HG02798 (cell line): ENCODE measurements at regions not wholly inside any gene's neighbourhood (a gene's known extent, or its start where the extent isn't known, plus 50 kb on each side); places are given as distances from the start of the nearest gene placed in this dataset.

Source experiments
- ATAC-seq: cut with Tn5 transposase; IDR thresholded peaks from one replicate; pipeline ENCODE4 v1.9.1; 2021; ENCODE audit warnings: mild to moderate bottlenecking; ENCODE audit not compliant: unreplicated experiment, poor library complexity

DNA sequence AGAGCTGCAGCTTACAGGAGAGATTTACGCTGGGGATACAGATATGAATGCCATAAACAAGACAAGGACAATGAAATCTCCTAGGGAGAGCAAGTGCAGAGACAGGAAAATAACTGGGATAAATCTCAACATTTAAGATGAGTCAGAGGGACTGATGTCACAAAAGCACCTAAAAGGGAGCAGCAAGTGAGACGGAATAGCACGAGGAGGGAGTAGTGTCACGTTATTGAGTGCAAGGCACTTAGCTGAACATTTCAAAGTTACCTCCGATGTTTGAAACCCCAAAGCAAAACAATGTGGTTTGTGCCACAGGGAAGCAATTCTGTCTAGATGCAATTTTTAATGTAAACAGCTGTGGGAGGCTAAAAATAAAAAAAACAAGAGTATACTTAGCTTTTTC, 1131.7 kb upstream of the EYS start:
- no peak for ATAC-seq

DNA sequence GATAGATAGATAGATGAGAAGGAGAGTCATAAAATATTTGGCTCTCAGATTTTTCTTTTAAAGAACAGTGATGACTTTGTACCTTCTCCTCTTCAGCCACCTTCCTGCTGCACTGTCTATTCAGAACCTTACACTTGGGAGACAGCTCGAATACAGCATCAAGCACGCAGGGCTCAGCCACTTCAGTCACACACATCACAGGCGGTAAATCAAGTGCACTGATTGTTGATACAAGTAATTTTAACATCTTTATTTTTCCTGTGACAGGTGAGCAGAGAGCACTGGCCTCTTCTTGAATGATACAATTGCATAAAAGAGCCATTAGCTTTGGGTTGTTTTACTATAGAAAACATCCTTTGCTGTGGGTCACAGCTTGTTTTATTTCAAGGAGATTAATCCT, 1118.5 kb upstream of the EYS start:
- no peak for ATAC-seq

DNA sequence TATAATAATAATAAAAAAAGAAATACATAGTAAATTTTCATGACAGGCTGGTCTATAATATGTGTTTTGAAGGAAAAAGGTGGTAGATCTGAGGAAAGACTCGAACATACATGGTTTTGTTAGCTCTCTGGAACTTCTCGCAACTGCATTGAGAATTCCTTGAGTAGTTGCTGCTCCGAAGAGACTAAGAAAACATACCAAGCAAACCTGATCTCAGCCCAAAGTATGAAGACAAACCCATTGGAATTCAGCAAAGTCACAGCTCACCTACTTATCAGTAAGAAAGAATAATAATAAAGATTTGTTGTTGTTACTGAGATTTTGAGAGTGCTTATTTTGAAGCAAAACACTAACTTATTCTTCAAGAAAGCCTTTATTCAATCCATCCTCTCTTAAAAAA, 1107.1 kb upstream of the EYS start:
- no peak for ATAC-seq

DNA sequence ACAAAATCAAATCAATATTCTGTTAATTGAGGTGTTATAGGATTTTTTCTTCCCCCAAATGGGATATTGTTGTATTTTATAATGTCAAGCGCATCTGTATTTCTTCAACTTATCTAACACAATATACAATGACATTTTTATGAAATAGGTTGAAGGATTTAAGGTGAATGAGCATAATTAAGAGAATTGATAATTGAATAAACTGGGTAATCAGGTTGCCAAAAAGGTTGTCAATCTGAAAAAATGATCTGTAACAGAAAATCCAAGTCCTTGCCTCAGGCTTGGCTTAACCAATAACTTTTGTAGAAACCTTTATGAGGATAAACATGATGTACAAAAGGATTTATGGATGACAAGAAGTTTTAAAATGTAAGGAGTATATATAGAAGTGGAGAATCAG, 1101.7 kb upstream of the EYS start:
- no peak for ATAC-seq

DNA sequence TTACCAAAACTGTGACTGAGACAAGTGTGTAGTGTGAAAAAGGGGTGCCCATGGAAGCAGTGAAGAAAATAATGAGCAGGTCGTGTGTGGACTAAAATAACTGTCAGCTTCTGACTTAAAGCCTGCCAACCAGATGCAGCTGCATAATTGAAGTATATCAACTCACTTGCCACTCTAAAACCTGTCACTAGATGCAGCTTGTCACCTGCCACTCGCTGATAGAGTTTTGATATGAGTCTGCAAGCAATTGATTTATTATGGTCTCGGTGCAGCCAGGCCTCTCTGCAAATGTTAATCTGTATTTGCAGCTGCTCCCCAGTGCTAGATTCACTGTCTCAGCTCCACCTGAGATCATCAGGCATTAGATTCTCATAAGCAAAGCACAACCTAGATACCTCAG, 1090.0 kb upstream of the EYS start:
- no peak for ATAC-seq

DNA sequence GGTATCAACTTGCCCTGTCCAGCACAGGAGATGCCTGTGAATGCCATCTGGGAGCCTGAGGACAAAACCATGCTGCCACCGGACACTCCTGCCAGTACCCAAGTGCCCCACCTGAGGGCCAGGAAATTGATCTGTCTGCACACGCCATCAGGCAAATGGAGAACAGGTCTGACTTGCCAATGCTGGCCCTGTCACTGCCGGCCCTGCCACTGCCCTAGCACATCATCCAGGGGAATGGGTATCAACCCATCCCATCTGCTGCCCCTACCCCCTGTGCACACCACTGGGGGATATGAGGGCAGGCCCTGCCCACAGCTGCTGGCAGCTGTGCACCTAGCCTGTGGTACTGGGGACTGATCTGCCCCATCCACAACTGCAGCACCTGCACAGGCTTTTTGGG, 1081.6 kb upstream of the EYS start:
- no peak for ATAC-seq

DNA sequence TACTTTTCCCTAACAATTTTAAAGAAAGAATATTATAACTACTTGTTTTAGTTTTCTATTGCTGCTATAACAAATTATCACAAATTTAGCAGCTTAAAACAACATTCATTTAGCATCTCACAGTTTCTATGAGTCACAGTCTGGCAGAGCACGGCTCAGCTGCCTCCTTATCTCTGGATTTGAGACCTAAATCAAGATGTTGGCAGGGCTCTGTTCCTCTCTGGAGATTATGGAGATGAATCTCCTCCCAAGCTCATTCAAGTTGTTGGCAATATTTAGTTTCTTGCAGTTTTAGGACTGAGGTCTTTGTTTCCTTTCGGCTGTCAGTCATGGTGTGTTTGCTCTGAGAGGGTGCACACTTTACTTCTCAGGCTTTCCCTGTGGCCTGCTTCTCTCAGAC, 1065.8 kb upstream of the EYS start:
- no peak for ATAC-seq

DNA sequence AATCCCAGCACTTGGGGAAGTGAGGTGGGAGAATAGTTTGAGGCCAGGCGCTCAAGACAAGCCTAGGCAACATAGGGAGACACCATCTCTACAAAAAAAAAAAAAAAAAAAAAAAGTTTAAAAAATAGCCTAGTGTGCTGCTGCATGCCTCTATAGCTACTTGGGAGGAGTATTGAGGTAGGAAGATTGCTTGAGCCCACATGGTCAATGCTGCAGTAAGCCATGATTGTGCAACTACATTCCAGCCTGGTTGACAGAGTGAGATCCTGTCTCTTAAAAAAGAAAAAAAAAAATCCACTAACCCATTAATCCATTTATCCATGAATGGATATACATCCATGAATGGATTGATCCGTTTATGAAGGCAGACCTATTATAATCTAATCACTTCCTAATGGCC, 1064.6 kb upstream of the EYS start:
- no peak for ATAC-seq

DNA sequence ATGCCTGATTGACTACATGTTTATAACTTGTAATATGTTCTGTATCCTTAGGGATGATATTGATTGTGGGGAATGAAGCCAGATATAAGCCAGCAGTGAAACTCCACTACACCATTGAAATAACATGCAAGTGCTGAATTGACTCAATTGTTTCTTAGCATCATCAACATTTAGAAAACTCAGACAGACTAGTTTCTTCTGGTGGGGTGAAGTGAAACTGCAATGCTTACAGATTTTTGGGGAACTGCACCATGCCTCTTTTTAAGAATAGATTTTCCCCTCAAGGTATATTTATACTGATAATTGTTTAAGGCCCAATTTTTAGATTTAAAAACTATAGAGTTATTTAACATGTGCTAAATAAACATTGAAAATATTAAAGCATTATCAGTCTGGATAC, 1044.6 kb upstream of the EYS start:
- no peak for ATAC-seq

DNA sequence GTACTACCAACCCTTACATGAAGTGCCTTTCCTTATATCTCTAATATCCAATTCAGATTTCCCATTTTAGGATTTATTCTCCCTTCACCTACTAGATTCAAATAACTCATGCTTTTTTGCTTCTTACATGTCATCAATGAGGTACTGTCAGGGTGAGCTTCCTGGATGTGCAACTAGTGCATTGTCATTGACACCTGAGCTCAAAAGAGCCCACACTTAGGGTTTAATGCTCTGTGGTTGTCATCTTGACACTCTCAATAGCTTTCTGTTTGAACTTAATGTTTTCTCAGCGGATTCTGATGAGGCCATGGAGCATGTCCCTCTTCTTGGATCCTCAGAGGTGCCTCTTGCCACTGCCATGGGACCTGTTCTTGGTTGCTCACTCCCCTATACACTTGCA, 1033.3 kb upstream of the EYS start:
- ATAC-seq = no peak

DNA sequence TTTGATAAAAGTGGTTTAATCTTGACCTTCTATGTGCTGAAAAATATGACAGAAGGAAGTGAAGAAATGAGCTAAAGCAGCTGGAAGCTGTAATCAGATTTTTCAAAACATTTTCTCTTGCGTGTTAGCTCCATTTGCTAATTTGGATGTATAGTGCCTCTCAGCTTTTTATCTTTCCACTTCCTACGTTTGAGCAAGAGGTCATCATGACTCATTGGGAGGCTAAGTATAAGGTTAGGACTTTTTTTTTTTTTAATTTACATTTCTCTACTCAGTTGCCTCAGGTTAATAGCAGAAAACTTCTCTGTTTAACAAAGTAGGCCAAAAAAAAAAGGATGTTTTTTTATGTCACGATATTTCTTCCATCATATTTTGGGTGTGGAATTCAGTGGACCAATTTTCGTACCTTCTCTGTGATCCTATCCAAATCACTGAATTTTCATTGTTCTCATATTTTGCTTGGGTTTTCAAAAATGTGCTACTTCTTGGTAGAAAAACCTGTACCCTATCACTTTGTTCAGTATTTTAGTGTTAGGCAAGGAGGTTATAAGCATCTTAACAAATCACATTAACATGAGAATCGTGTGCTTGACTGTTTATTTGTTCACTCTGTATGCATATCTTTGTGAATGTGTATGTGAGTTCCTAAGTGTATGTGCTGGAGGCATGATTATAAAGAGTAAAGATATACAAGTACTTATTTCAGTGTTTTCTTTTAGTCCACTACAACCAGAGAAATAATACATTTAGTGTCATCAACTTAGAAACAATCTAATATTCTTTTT, 1028.3 kb upstream of the EYS start:
- ATAC-seq = no peak

DNA sequence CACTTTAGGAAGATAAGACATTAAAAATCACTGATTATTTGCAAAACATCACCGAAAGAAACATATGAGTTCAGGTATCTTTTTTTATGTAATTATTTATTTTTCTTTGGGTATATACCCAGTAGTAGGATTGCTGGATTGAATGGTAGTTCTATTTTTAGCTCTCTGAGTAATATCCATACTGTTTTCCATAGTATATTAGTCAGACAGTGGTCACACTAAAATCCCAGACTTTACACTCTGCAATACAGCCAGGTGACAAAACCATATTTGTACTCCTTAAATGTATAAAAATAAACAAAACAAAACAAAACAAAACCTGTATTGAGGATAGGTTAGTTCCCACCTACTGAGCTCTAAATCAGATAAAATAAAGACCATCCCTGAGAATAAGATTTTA, 1024.3 kb upstream of the EYS start:
- ATAC-seq = no peak

DNA sequence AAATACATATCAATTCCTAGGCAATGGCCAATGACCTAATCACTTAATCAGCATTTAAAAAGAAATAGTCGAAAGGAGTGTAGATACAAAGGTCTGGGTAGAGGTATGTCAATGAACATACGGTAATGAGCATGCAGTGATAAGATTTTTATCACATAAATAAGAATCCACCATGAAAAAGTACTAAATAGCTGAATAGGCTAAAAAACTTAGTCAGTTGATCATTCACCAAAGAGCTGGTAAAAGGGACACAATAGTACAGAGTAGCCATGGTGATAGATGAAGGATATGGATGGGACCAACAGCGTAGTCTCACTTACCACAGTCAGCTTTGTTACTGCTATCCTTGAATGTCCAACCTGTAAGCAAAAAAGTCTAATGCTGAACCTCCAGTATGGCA, 1018.6 kb upstream of the EYS start:
- no peak for ATAC-seq

DNA sequence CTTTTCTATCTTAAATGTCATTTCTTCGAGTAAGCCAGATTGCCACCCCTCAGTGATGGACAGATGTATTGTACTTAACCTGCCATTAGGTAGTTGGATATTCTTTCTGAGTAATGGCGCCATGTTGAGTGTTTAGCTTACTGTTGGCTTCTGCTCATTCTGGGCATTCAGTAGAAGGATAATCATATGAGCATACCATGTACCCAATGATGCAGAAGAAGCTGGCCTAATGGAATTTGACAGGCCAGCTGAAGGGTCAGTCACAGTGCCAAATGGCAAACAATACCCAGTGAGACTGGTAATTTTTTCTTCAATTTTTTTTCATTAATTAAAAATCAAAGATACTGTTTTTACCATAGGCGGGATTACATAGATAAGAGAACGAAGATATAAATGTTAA, 1010.8 kb upstream of the EYS start:
- ATAC-seq = no peak

DNA sequence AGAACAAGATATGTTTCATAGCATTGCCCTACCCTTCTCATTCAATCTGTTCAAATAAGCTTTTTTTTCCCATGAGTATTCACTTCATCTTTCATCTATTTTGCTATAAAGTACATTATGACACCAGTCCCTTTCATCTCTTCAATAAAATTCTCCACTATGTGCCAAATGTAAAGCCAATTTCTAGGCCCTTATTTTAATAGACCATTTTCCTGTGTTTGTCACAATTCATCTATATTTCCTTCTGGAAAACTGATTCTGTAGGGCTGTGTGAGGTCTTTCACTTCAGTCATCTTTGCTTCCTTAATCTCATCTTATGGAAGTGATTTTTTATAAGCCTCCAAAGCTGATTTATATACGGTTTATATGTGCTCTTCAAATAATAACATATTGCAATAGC, 992.4 kb upstream of the EYS start:
- ATAC-seq = no peak

DNA sequence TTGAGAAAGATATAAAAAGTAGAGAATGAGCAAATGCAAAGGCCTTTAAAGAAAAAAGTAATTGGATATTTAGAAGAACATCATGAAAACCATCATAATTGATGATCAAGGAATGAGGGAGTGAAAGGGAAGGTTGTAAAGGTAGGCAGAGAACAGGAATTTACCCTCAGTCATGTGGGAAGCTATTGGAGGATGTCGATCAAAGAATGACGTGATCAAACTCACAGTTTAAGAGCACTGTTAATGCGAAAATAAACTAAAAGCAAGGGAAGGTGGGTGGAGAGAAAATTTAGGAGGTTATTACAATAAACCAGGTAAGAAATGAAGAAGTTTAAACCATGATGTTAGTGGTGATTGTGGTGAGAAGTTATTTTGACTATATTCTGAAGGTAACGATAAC, 982.6 kb upstream of the EYS start:
- ATAC-seq = no peak

DNA sequence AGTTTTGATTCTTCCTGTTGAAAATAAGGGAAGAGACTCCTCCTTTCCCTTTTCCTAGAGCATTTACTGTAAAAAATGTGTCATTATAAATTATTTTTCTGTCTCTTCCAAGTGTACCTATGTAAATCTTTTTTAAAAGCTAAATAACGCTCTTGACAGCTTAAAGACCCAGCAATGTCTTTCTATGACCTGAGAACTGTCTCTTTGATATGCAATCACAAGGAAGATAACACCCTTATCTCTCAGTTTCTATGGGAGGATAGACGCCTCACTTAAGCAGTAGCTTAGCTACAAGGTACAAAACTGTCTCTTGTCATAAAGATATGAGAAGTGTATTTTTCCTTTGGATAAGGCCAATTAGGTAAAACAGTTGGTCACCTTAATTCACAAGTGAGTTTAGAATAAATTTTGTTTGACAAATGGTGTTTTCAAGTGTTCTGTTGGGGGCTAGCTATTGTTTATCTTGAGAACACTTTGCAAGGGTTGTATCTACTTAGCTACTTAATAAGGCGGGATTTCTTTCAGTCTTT, 980.6 kb upstream of the EYS start:
- ATAC-seq = no peak

DNA sequence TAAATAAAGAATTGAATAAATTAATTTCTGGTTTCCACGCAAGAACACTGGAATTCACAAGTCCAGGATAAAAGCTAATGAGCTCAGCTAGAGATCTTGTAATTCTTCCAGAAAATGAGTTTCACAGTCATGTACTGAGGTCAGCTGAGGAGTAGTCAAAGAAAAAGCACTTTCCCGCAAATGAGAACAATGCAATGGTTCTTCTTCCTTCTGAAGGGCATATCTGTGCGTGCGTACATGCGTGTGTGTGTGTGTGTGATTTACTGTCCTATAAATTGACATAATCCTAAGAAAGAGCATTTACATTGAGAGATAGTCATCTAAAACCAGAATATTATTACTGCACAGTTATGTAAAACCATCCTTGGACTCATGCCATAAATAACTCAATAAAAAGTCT, 968.9 kb upstream of the EYS start:
- ATAC-seq = no peak

DNA sequence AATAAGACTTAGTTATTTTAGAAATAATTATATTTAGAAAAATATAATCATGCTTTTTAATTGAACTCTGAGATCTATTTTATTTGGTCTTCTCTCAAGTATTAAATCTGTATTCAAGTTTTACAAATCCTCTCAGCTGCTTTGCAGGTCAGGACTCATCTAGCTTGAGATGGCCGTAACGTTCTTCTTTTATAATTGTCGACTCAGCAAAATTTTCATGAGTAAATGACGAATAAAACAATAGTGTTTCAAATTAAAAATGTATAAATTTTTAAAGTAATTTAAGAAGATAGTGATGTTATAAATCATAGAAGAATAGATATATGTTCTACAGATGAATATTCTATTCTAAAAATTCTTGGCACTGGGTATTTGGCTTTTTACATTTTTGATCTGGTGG, 957.1 kb upstream of the EYS start:
- no peak for ATAC-seq

DNA sequence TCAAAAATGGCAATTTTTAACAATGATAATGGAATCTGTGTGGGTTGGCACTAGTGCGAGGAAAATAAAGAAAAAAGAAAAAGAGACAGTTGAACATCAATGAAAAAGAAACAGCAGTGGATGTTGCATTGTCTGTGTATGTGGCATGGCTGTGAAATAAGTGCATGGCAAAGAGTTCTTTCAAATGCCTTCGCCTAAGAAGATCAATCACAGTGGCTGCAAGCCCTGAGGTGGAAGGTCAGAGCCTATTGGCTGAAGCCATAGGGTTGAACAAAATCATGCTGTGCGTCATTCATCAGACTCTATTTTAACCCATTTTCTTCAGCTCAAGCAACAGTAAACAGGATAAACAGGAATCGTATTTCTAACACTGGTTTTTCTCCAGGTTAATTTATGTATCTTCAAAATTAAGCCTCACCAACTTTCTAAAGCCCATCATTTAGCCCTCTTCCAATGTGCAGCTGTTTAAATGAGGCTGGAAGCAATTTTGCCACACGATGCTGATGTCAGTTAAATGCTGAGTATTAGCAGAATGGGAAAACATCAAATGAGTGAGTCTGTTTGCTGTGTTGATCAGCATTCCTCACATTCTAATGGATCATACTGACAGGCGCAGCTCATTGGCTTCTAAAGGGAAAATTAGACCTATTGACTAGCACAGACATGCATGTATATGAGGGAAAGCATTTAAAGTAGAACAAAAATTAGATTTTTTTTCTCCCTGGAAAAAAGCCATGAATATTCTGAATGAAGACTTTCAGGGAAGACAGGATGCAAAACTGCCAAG, 955.9 kb upstream of the EYS start:
- ATAC-seq = no peak

DNA sequence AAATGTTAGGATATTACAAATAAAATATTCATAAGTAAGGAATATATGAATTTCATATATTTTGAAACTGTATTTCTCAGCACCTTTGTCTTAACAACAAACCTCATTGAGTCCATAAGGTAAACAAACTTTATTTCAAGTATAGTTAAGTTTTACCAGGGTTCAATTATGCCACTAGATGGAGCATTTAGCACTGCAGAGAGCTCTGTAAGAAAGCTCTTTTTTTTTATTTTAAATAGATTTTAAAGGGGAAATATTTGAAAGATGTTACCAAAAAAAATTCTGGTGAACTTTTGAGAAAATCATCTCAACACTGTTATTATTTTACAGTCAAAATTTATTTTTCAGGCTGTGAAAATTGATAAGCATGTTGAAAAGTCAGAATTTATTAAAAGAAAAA, 955.2 kb upstream of the EYS start:
- ATAC-seq = no peak

DNA sequence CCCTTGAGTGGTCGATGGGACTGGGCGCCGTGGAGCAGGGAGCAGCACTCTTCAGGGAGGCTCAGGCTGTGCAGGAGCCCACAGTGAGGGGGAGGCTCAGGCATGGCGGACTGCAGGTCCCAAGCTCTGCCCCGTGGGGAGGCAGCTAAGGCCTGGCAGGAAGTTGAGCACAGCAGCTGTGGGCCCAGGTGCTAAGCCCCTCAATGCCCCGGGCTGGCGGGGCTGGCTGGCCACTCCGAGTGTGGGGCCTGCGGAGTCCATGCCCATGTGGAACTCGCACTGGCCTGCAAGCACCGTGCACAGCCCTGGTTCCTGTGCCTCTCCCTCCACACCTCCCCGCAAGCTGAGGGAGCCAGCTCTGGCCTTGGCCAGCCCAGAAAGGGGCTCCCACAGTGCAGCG, 948.4 kb upstream of the EYS start:
- no peak for ATAC-seq
